ENCODE measurements at regions not wholly inside any gene's neighbourhood (a gene's known extent, or its start where the extent isn't known, plus 50 kb on each side); places are given as distances from the start of the nearest gene placed in this dataset.

- no peaks in the 10 kb centered on the region for H3K4me1 ChIP-seq (ENCODE audit: control insufficient read depth, insufficient read depth, low read length)
- DNase-seq (ENCODE audit: low read depth, low spot score): no peak
- CTCF ChIA-PET: no interaction called here
- POLR2A ChIA-PET: no interaction called here
- no peak overlapping the region for H3K27ac ChIP-seq (ENCODE audit: low read length)
- H3K9me3 ChIP-seq (ENCODE audit: control insufficient read depth, insufficient read depth, low read depth, low read length): no peaks in the 10 kb centered on the region
- BruUV-seq (replicated peaks): no TSS peak
- no peak for TF ChIP-seq POLR2AphosphoS5 (IDR thresholded peaks at IDR 0.05; ENCODE audit: low read depth, low read length)
- TF ChIP-seq, protein P1, sequence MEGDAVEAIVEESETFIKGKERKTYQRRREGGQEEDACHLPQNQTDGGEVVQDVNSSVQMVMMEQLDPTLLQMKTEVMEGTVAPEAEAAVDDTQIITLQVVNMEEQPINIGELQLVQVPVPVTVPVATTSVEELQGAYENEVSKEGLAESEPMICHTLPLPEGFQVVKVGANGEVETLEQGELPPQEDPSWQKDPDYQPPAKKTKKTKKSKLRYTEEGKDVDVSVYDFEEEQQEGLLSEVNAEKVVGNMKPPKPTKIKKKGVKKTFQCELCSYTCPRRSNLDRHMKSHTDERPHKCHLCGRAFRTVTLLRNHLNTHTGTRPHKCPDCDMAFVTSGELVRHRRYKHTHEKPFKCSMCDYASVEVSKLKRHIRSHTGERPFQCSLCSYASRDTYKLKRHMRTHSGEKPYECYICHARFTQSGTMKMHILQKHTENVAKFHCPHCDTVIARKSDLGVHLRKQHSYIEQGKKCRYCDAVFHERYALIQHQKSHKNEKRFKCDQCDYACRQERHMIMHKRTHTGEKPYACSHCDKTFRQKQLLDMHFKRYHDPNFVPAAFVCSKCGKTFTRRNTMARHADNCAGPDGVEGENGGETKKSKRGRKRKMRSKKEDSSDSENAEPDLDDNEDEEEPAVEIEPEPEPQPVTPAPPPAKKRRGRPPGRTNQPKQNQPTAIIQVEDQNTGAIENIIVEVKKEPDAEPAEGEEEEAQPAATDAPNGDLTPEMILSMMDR (IDR thresholded peaks at IDR 0.05): no peak
- TF ChIP-seq TCF7L2 (IDR thresholded peaks at IDR 0.05; ENCODE audit: low read depth, low read length): no peak
- TF ChIP-seq REST (IDR thresholded peaks at IDR 0.05; ENCODE audit: insufficient read depth in 1 of 2, low read depth in 2 of 2, low read length in 1 of 2): no peak
- TF ChIP-seq SIN3A (IDR thresholded peaks at IDR 0.05; ENCODE audit: borderline replicate concordance, insufficient read depth, low read depth, low read length): no peak
- intact Hi-C loops (cut with micrococcal nuclease; ENCODE audit: unreplicated experiment): no loop called here
- no peak overlapping the region for H3K4me3 ChIP-seq (ENCODE audit: low read depth in 2 of 2, low read length in 2 of 2)
- no peaks in the 10 kb centered on the region for H3K27me3 ChIP-seq (ENCODE audit: control insufficient read depth, insufficient read depth, low read length)
- in situ Hi-C loops (cut with HindIII; ENCODE audit: low pct_unique_long_range_greater_than_20kb, low sequenced_read_pairs): no loop called here
- ATAC-seq: no peak
- no peaks in the 10 kb centered on the region for H3K36me3 ChIP-seq (ENCODE audit: control insufficient read depth, insufficient read depth, low read length)
Measured at GRCh38 chr6:114520976-114521375, 178.2 kb upstream of the HS3ST5 start.

DNA sequence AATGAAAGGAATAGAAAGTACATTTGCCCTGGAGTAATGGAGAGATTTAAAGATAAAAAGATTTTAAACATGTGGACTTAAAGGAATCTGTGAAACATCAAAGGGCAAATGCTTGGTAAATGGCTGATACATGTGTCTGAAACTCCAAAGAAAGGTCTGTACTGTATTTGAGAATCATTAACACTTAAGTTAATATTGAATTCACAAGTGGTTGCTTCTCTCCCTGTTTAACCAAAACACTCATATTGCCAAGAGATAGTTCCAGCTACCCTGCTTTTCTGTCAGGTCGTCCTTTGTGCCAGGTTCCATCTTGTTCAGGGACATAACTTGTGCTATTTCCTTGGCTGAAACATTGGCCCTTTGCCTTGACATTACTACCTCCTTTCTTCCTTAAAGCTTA is 171.3 kb upstream of the HS3ST5 start:
- CTCF ChIA-PET: no interaction called here
- TF ChIP-seq SIN3A (IDR thresholded peaks at IDR 0.05; ENCODE audit: borderline replicate concordance, insufficient read depth, low read depth, low read length) (no peak), TCF7L2 (IDR thresholded peaks at IDR 0.05; ENCODE audit: low read depth, low read length) (no peak)
- DNase-seq (ENCODE audit: low read depth, low spot score): no peak

GRCh38 chr6:114471450-114471849 is 128.6 kb upstream of the HS3ST5 start:
- Histone ChIP-seq H3K4me1 (ENCODE audit: control insufficient read depth, insufficient read depth, low read length) (no peaks in the 10 kb centered on the region), H3K4me3 (ENCODE audit: low read depth in 2 of 2, low read length in 2 of 2) (no peak overlapping the region), H3K27me3 (ENCODE audit: control insufficient read depth, insufficient read depth, low read length) (no peaks in the 10 kb centered on the region), H3K36me3 (ENCODE audit: control insufficient read depth, insufficient read depth, low read length) (no peaks in the 10 kb centered on the region), H3K9me3 (ENCODE audit: control insufficient read depth, insufficient read depth, low read depth, low read length) (peaks cover 4% of the 10 kb centered on the region; the same call in 1 of the 2 replicates), H3K27ac (ENCODE audit: low read length) (no peak overlapping the region)
- TF ChIP-seq REST (IDR thresholded peaks at IDR 0.05; ENCODE audit: insufficient read depth in 1 of 2, low read depth in 2 of 2, low read length in 1 of 2) (no peak), SIN3A (IDR thresholded peaks at IDR 0.05; ENCODE audit: borderline replicate concordance, insufficient read depth, low read depth, low read length) (no peak), POLR2AphosphoS5 (IDR thresholded peaks at IDR 0.05; ENCODE audit: low read depth, low read length) (no peak), TCF7L2 (IDR thresholded peaks at IDR 0.05; ENCODE audit: low read depth, low read length) (no peak)
- TF ChIP-seq, protein P1 (IDR thresholded peaks at IDR 0.05): no peak
- no TSS peak for BruUV-seq (replicated peaks)
- ATAC-seq: no peak
- intact Hi-C loops (cut with micrococcal nuclease; ENCODE audit: unreplicated experiment) (no loop called here), in situ Hi-C loops (cut with HindIII; ENCODE audit: low pct_unique_long_range_greater_than_20kb, low sequenced_read_pairs) (no loop called here)
- ChIA-PET POLR2A (no interaction called here), CTCF (no interaction called here)
- DNase-seq (ENCODE audit: low read depth, low spot score): no peak

More for the DNA sequence above, 171.3 kb upstream of the HS3ST5 start:
- POLR2A ChIA-PET: no interaction called here
- no peaks in the 10 kb centered on the region for H3K36me3 ChIP-seq (ENCODE audit: control insufficient read depth, insufficient read depth, low read length)
- H3K27me3 ChIP-seq (ENCODE audit: control insufficient read depth, insufficient read depth, low read length): no peaks in the 10 kb centered on the region
- intact Hi-C loops (cut with micrococcal nuclease; ENCODE audit: unreplicated experiment) (no loop called here), in situ Hi-C loops (cut with HindIII; ENCODE audit: low pct_unique_long_range_greater_than_20kb, low sequenced_read_pairs) (no loop called here)
- H3K4me1 ChIP-seq (ENCODE audit: control insufficient read depth, insufficient read depth, low read length): no peaks in the 10 kb centered on the region
- H3K9me3 ChIP-seq (ENCODE audit: control insufficient read depth, insufficient read depth, low read depth, low read length): no peaks in the 10 kb centered on the region
- H3K27ac ChIP-seq (ENCODE audit: low read length): no peak overlapping the region
- H3K4me3 ChIP-seq (ENCODE audit: low read depth in 2 of 2, low read length in 2 of 2): no peak overlapping the region
- no peak for ATAC-seq
- no TSS peak for BruUV-seq (replicated peaks)
